ENCODE measurements at regions not wholly inside any gene's neighbourhood (a gene's known extent, or its start where the extent isn't known, plus 50 kb on each side); places are given as distances from the start of the nearest gene placed in this dataset.

GRCh38 chr9:28379082-28379481, 805.8 kb upstream of the C9orf72 start:
- Histone ChIP-seq H3K9me3 (ENCODE audit: insufficient read depth, low read length) (no peaks in the 10 kb centered on the region), H3K27ac (ENCODE audit: low read length) (no peak overlapping the region), H4K20me1 (ENCODE audit: insufficient read depth, low read length) (no peaks in the 10 kb centered on the region), H3K4me1 (ENCODE audit: low read length) (no peaks in the 10 kb centered on the region), H3K27me3 (ENCODE audit: low read depth, low read length) (no peaks in the 10 kb centered on the region), H3K36me3 (replicated peaks; ENCODE audit: low read depth, low read length) (no peaks in the 10 kb centered on the region), H3K4me3 (ENCODE audit: low read length) (no peak overlapping the region), H3K4me2 (ENCODE audit: low read length) (no peak overlapping the region), H3K9ac (ENCODE audit: low read length) (no peak overlapping the region), H2AFZ (ENCODE audit: low read depth, low read length) (no peak overlapping the region), H3K79me2 (ENCODE audit: low read length) (no peaks in the 10 kb centered on the region)
- TF ChIP-seq, protein P1, sequence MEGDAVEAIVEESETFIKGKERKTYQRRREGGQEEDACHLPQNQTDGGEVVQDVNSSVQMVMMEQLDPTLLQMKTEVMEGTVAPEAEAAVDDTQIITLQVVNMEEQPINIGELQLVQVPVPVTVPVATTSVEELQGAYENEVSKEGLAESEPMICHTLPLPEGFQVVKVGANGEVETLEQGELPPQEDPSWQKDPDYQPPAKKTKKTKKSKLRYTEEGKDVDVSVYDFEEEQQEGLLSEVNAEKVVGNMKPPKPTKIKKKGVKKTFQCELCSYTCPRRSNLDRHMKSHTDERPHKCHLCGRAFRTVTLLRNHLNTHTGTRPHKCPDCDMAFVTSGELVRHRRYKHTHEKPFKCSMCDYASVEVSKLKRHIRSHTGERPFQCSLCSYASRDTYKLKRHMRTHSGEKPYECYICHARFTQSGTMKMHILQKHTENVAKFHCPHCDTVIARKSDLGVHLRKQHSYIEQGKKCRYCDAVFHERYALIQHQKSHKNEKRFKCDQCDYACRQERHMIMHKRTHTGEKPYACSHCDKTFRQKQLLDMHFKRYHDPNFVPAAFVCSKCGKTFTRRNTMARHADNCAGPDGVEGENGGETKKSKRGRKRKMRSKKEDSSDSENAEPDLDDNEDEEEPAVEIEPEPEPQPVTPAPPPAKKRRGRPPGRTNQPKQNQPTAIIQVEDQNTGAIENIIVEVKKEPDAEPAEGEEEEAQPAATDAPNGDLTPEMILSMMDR (IDR thresholded peaks at IDR 0.05; ENCODE audit: low read depth, low read length), result no peak
- TF ChIP-seq EZH2phosphoT487 (IDR thresholded peaks at IDR 0.05; ENCODE audit: low read depth), result no peak

- Histone ChIP-seq H3K27me3 (ENCODE audit: low read depth, low read length) (no peaks in the 10 kb centered on the region), H3K36me3 (replicated peaks; ENCODE audit: low read depth, low read length) (no peaks in the 10 kb centered on the region), H3K9me3 (ENCODE audit: insufficient read depth, low read length) (no peaks in the 10 kb centered on the region), H3K27ac (ENCODE audit: low read length) (no peak overlapping the region), H3K9ac (ENCODE audit: low read length) (no peak overlapping the region), H3K4me1 (ENCODE audit: low read length) (no peaks in the 10 kb centered on the region), H3K4me2 (ENCODE audit: low read length) (no peak overlapping the region), H3K4me3 (ENCODE audit: low read length) (no peak overlapping the region), H2AFZ (ENCODE audit: low read depth, low read length) (no peak overlapping the region), H3K79me2 (ENCODE audit: low read length) (no peaks in the 10 kb centered on the region), H4K20me1 (ENCODE audit: insufficient read depth, low read length) (no peaks in the 10 kb centered on the region)
- TF ChIP-seq, protein P1 (IDR thresholded peaks at IDR 0.05; ENCODE audit: low read depth, low read length), result no peak
- no peak for TF ChIP-seq EZH2phosphoT487 (IDR thresholded peaks at IDR 0.05; ENCODE audit: low read depth)
Measured at GRCh38 chr9:28389411-28389810, 816.1 kb upstream of the C9orf72 start.

DNA sequence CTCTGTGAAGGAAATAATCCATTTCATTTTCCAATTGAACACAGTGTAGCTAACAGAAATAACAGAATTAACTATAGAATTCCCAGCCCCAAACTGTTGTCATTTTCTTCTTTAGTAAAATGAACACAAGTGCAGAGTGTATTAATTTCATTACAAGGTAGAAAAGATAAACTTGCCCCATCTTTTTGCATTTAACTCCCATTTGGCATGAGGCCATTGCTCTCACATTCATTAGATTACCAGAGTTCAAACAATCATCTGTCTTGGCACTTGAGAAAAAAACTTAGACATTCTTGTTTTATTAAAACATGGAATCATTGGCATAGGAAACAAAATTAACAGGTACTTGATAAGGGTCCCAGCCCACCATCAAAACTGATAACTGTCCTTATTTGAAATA, 821.5 kb upstream of the C9orf72 start:
- H3K4me2 ChIP-seq (ENCODE audit: low read length), result no peak overlapping the region
- TF ChIP-seq EZH2phosphoT487 (IDR thresholded peaks at IDR 0.05; ENCODE audit: low read depth), result no peak
- TF ChIP-seq, protein P1 (IDR thresholded peaks at IDR 0.05; ENCODE audit: low read depth, low read length), result no peak
- no peak overlapping the region for H2AFZ ChIP-seq (ENCODE audit: low read depth, low read length)
- H3K4me3 ChIP-seq (ENCODE audit: low read length), result no peak overlapping the region
- no peak overlapping the region for H3K9ac ChIP-seq (ENCODE audit: low read length)
- no peaks in the 10 kb centered on the region for H3K9me3 ChIP-seq (ENCODE audit: insufficient read depth, low read length)
- no peaks in the 10 kb centered on the region for H3K4me1 ChIP-seq (ENCODE audit: low read length)
- H3K79me2 ChIP-seq (ENCODE audit: low read length), result no peaks in the 10 kb centered on the region
- no peaks in the 10 kb centered on the region for H4K20me1 ChIP-seq (ENCODE audit: insufficient read depth, low read length)
- H3K27ac ChIP-seq (ENCODE audit: low read length), result no peak overlapping the region
- H3K27me3 ChIP-seq (ENCODE audit: low read depth, low read length), result no peaks in the 10 kb centered on the region
- H3K36me3 ChIP-seq (replicated peaks; ENCODE audit: low read depth, low read length), result no peaks in the 10 kb centered on the region

GRCh38 chr9:28396058-28396457, 822.8 kb upstream of the C9orf72 start:
- H3K9ac ChIP-seq (ENCODE audit: low read length), result no peak overlapping the region
- H3K27me3 ChIP-seq (ENCODE audit: low read depth, low read length), result no peaks in the 10 kb centered on the region
- H3K36me3 ChIP-seq (replicated peaks; ENCODE audit: low read depth, low read length), result no peaks in the 10 kb centered on the region
- H3K9me3 ChIP-seq (ENCODE audit: insufficient read depth, low read length), result no peaks in the 10 kb centered on the region
- no peaks in the 10 kb centered on the region for H3K4me1 ChIP-seq (ENCODE audit: low read length)
- no peak overlapping the region for H3K4me2 ChIP-seq (ENCODE audit: low read length)
- no peak overlapping the region for H3K4me3 ChIP-seq (ENCODE audit: low read length)
- H2AFZ ChIP-seq (ENCODE audit: low read depth, low read length), result no peak overlapping the region
- no peak for TF ChIP-seq EZH2phosphoT487 (IDR thresholded peaks at IDR 0.05; ENCODE audit: low read depth)
- TF ChIP-seq, protein P1 (IDR thresholded peaks at IDR 0.05; ENCODE audit: low read depth, low read length), result no peak
- no peaks in the 10 kb centered on the region for H3K79me2 ChIP-seq (ENCODE audit: low read length)
- H4K20me1 ChIP-seq (ENCODE audit: insufficient read depth, low read length), result no peaks in the 10 kb centered on the region
- H3K27ac ChIP-seq (ENCODE audit: low read length), result no peak overlapping the region
